ENCODE measurements at regions not wholly inside any gene's neighbourhood (a gene's known extent, or its start where the extent isn't known, plus 50 kb on each side); places are given as distances from the start of the nearest gene placed in this dataset.
"Not testable (repeated sequence)": the region's sequence is repeated elsewhere in the genome, so short reads cannot be mapped to it uniquely, and the experiment has no call there.

DNA sequence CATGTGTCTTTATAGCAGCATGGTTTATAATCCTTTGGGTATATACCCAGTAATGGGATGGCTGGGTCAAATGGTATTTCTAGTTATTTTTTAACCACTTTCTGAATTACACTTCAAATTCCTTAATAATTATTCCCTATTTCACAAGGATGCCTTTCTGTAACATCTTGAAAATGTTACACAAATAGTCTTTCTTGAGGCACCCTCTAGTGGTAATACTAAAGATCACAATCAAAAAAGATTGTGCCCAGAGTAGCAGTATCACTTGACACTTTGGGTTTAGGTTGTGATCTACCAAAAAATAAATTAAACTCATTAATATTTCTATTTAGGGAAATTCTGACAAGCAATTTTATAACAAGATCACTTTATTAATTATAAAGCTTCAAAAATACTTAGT, 74.0 kb upstream of the TEKT4 start:
- not testable (repeated sequence) for H3K27me3 ChIP-seq, H3K4me2 ChIP-seq, H3K4me1 ChIP-seq, H3K27ac ChIP-seq, H4K20me1 ChIP-seq, H3K9ac ChIP-seq, H3K4me3 ChIP-seq, H3K36me3 ChIP-seq
- H3K9me3 ChIP-seq (replicated peaks in 1 of 11) = peaks cover 0 to 14% (median 9%) of the 10 kb centered on the region in 11 experiments; a peak in 9 of 22 replicates

Data from BLaER1 treated with 17β-estradiol and CSF1 and Interleukin-3, amounts not matched to agents 10 nM and 100 nM (cell line).